Activated CD4-positive, alpha-beta memory T cell treated with anti-CD3 and anti-CD28 coated beads for 36 hours (primary cell): ENCODE measurements at regions not wholly inside any gene's neighbourhood (a gene's known extent, or its start where the extent isn't known, plus 50 kb on each side); places are given as distances from the start of the nearest gene placed in this dataset.

Experiments
- CTCF ChIA-PET: fragments of 350-600 bp; sonication (Branson Sonifier 250); formaldehyde crosslinking; loops from one replicate; lab custom pipeline; 2021; ENCODE audit warnings: antibody characterized with exemption, inconsistent platforms; lab: Charles Lee
- POLR2A ChIA-PET: fragments of 350-600 bp; sonication (Branson Sonifier 250); formaldehyde crosslinking; loops from one replicate; lab custom pipeline; 2021; ENCODE audit warnings: antibody characterized with exemption; lab: Charles Lee
- DNase-seq: peaks from one replicate; pipeline ENCODE4 v3.0.0-alpha.2; 2020
- H3K27ac Mint-ChIP-seq: one replicate; pipeline ENCODE4 v1.8.0; 2021; ENCODE audit warnings: mixed read lengths
- H3K27me3 Mint-ChIP-seq: one replicate; pipeline ENCODE4 v1.8.0; 2021; ENCODE audit warnings: mixed read lengths
- H3K36me3 Mint-ChIP-seq: one replicate; pipeline ENCODE4 v1.8.0; 2021; ENCODE audit warnings: mixed read lengths
- H3K4me1 Mint-ChIP-seq: one replicate; pipeline ENCODE4 v1.8.0; 2021; ENCODE audit warnings: low read depth, mixed read lengths
- H3K4me3 Mint-ChIP-seq: one replicate; pipeline ENCODE4 v1.8.0; 2021; ENCODE audit warnings: mild to moderate bottlenecking, mixed read lengths
- H3K9me3 Mint-ChIP-seq: one replicate; pipeline ENCODE4 v1.8.0; 2021; ENCODE audit warnings: mixed read lengths
- intact Hi-C: fragments of 100-400 bp; cut with micrococcal nuclease; formaldehyde crosslinking; loops from one replicate; pipeline ENCODE4 v1.15.1; 2023

GRCh38 chr3:18765662-18766061, 340.5 kb upstream of the SATB1 start:
- no peak overlapping the region for H3K27ac Mint-ChIP-seq
- CTCF ChIA-PET = interaction anchor here (1.7 kb wide), 1 partner anchor 8 kb away, joined by 6 read pairs; no protein-coding TSS in a partner anchor
- no peak for DNase-seq
- POLR2A ChIA-PET = no interaction called here
- peaks cover 2% of the 10 kb centered on the region for H3K4me1 Mint-ChIP-seq
- H3K4me3 Mint-ChIP-seq = no peak overlapping the region
- H3K27me3 Mint-ChIP-seq = peaks cover 3% of the 10 kb centered on the region
- H3K36me3 Mint-ChIP-seq = no peaks in the 10 kb centered on the region
- H3K9me3 Mint-ChIP-seq = no peaks in the 10 kb centered on the region
- intact Hi-C loops = no loop called here

GRCh38 chr3:18765161-18765560, 340.0 kb upstream of the SATB1 start:
- Mint-ChIP-seq H3K27me3 (peaks cover 3% of the 10 kb centered on the region), H3K9me3 (no peaks in the 10 kb centered on the region), H3K4me3 (no peak overlapping the region), H3K36me3 (no peaks in the 10 kb centered on the region), H3K4me1 (peaks cover 2% of the 10 kb centered on the region), H3K27ac (no peak overlapping the region)
- intact Hi-C loops = no loop called here
- ChIA-PET CTCF (no interaction called here), POLR2A (no interaction called here)
- DNase-seq = no peak

GRCh38 chr3:18761530-18761929, 336.4 kb upstream of the SATB1 start:
- H3K4me3 Mint-ChIP-seq = no peak overlapping the region
- no peak for DNase-seq
- H3K9me3 Mint-ChIP-seq = no peaks in the 10 kb centered on the region
- POLR2A ChIA-PET = no interaction called here
- CTCF ChIA-PET = no interaction called here
- no peaks in the 10 kb centered on the region for H3K27me3 Mint-ChIP-seq
- peaks cover 21% of the 10 kb centered on the region for H3K4me1 Mint-ChIP-seq
- intact Hi-C loops = no loop called here
- no peaks in the 10 kb centered on the region for H3K36me3 Mint-ChIP-seq
- no peak overlapping the region for H3K27ac Mint-ChIP-seq

GRCh38 chr3:18758047-18758704, 333.0 kb upstream of the SATB1 start:
- Mint-ChIP-seq H3K27me3 (no peaks in the 10 kb centered on the region), H3K4me1 (peaks cover 39% of the 10 kb centered on the region), H3K4me3 (no peak overlapping the region), H3K27ac (peak overlapping the region; percentile 78), H3K36me3 (peaks cover 6% of the 10 kb centered on the region), H3K9me3 (no peaks in the 10 kb centered on the region)
- ChIA-PET POLR2A (interaction anchor here (0.6 to 1.1 kb wide), 12 partner anchors 17 to 397 kb away, joined by 3 to 5 read pairs (median 4); no protein-coding TSS in a partner anchor), CTCF (interaction anchor here (0.5 to 2.5 kb wide), 43 partner anchors 8 to 864 kb away, joined by 3 to 28 read pairs (median 4); no protein-coding TSS in a partner anchor)
- intact Hi-C loops = loop anchor here (1.0 kb wide), 6 partner anchors 17 to 313 kb away; no protein-coding TSS in a partner anchor
- no peak for DNase-seq

- H3K4me3 Mint-ChIP-seq = no peak overlapping the region
- CTCF ChIA-PET = interaction anchor here (0.5 to 2.5 kb wide), 39 partner anchors 8 to 863 kb away, joined by 3 to 28 read pairs (median 4); no protein-coding TSS in a partner anchor
- peaks cover 45% of the 10 kb centered on the region for H3K4me1 Mint-ChIP-seq
- no peaks in the 10 kb centered on the region for H3K9me3 Mint-ChIP-seq
- no peak for DNase-seq
- no peaks in the 10 kb centered on the region for H3K27me3 Mint-ChIP-seq
- POLR2A ChIA-PET = interaction anchor here (0.6 to 1.1 kb wide), 9 partner anchors 16 to 396 kb away, joined by 3 to 5 read pairs (median 3); no protein-coding TSS in a partner anchor
- peak overlapping the region; percentile 78 for H3K27ac Mint-ChIP-seq
- intact Hi-C loops = no loop called here
- H3K36me3 Mint-ChIP-seq = peaks cover 6% of the 10 kb centered on the region
These were observed 332.3 kb upstream of the SATB1 start for GRCh38 chr3:18757476-18757875.

- Mint-ChIP-seq H3K27me3 (no peaks in the 10 kb centered on the region), H3K9me3 (no peaks in the 10 kb centered on the region), H3K36me3 (peaks cover 8% of the 10 kb centered on the region), H3K4me3 (no peak overlapping the region), H3K4me1 (peaks cover 61% of the 10 kb centered on the region), H3K27ac (no peak overlapping the region)
- CTCF ChIA-PET = no interaction called here
- POLR2A ChIA-PET = interaction anchor here (0.6 kb wide), 1 partner anchor 20 kb away, joined by 3 read pairs; no protein-coding TSS in a partner anchor
- intact Hi-C loops = loop anchor here (1.0 kb wide), 1 partner anchor 9 kb away; no protein-coding TSS in a partner anchor
- no peak for DNase-seq
These were observed 327.3 kb upstream of the SATB1 start for GRCh38 chr3:18752273-18752934.

GRCh38 chr3:18751514-18751913, 326.4 kb upstream of the SATB1 start:
- DNase-seq = no peak
- Mint-ChIP-seq H3K4me3 (no peak overlapping the region), H3K9me3 (no peaks in the 10 kb centered on the region), H3K4me1 (peaks cover 60% of the 10 kb centered on the region), H3K27ac (no peak overlapping the region), H3K27me3 (no peaks in the 10 kb centered on the region), H3K36me3 (peaks cover 11% of the 10 kb centered on the region)
- ChIA-PET POLR2A (no interaction called here), CTCF (no interaction called here)
- intact Hi-C loops = no loop called here

- no peak overlapping the region for H3K4me3 Mint-ChIP-seq
- intact Hi-C loops = loop anchor here (10.0 kb wide), 1 partner anchor 1307 kb away; no protein-coding TSS in a partner anchor
- H3K4me1 Mint-ChIP-seq = peaks cover 71% of the 10 kb centered on the region
- DNase-seq = no peak
- CTCF ChIA-PET = interaction anchor here (2.7 kb wide), 1 partner anchor 10 kb away, joined by 12 read pairs; no protein-coding TSS in a partner anchor
- no peaks in the 10 kb centered on the region for H3K9me3 Mint-ChIP-seq
- POLR2A ChIA-PET = no interaction called here
- H3K27ac Mint-ChIP-seq = no peak overlapping the region
- no peaks in the 10 kb centered on the region for H3K27me3 Mint-ChIP-seq
- H3K36me3 Mint-ChIP-seq = peaks cover 9% of the 10 kb centered on the region
These were observed 322.2 kb upstream of the SATB1 start for GRCh38 chr3:18747383-18747782.

- no peaks in the 10 kb centered on the region for H3K9me3 Mint-ChIP-seq
- no peak overlapping the region for H3K4me3 Mint-ChIP-seq
- intact Hi-C loops = loop anchor here (10.0 kb wide), 1 partner anchor 1309 kb away; no protein-coding TSS in a partner anchor
- ChIA-PET CTCF (interaction anchor here (2.7 kb wide), 1 partner anchor 12 kb away, joined by 12 read pairs; no protein-coding TSS in a partner anchor), POLR2A (interaction anchor here (0.6 to 0.9 kb wide), 2 partner anchors 97 to 301 kb away, joined by 3 to 4 read pairs; no protein-coding TSS in a partner anchor)
- H3K27me3 Mint-ChIP-seq = no peaks in the 10 kb centered on the region
- peaks cover 74% of the 10 kb centered on the region for H3K4me1 Mint-ChIP-seq
- no peak for DNase-seq
- peaks cover 12% of the 10 kb centered on the region for H3K36me3 Mint-ChIP-seq
- peak overlapping the region; percentile 91 for H3K27ac Mint-ChIP-seq
These were observed 320.3 kb upstream of the SATB1 start for GRCh38 chr3:18745472-18745871.

GRCh38 chr3:18744472-18744871, 319.3 kb upstream of the SATB1 start:
- H3K4me3 Mint-ChIP-seq = peak overlapping the region; percentile 2
- peaks cover 77% of the 10 kb centered on the region for H3K4me1 Mint-ChIP-seq
- DNase-seq = no peak
- ChIA-PET POLR2A (interaction anchor here (0.6 to 1.5 kb wide), 5 partner anchors 29 to 308 kb away, joined by 3 to 5 read pairs (median 4); no protein-coding TSS in a partner anchor), CTCF (interaction anchor here (0.6 to 1.7 kb wide), 3 partner anchors 185 to 387 kb away, joined by 3 to 5 read pairs (median 4); no protein-coding TSS in a partner anchor)
- H3K36me3 Mint-ChIP-seq = peaks cover 12% of the 10 kb centered on the region
- intact Hi-C loops = loop anchor here (10.0 kb wide), 1 partner anchor 1310 kb away; no protein-coding TSS in a partner anchor
- no peaks in the 10 kb centered on the region for H3K27me3 Mint-ChIP-seq
- peak overlapping the region; percentile 91 for H3K27ac Mint-ChIP-seq
- no peaks in the 10 kb centered on the region for H3K9me3 Mint-ChIP-seq

GRCh38 chr3:18743761-18744160, 318.6 kb upstream of the SATB1 start:
- ChIA-PET POLR2A (interaction anchor here (0.6 to 1.8 kb wide), 6 partner anchors 28 to 313 kb away, joined by 3 to 5 read pairs (median 4); no protein-coding TSS in a partner anchor), CTCF (interaction anchor here (1.0 to 1.7 kb wide), 2 partner anchors 184 to 299 kb away, joined by 4 to 5 read pairs; no protein-coding TSS in a partner anchor)
- intact Hi-C loops = loop anchor here (1.0 to 10.0 kb wide), 2 partner anchors 9 to 1311 kb away; no protein-coding TSS in a partner anchor
- H3K27me3 Mint-ChIP-seq = no peaks in the 10 kb centered on the region
- H3K36me3 Mint-ChIP-seq = peaks cover 12% of the 10 kb centered on the region
- DNase-seq = peak; percentile 54
- peak overlapping the region; percentile 21 for H3K4me3 Mint-ChIP-seq
- peak overlapping the region; percentile 91 for H3K27ac Mint-ChIP-seq
- peaks cover 78% of the 10 kb centered on the region for H3K4me1 Mint-ChIP-seq
- no peaks in the 10 kb centered on the region for H3K9me3 Mint-ChIP-seq
